NCI-H1694 treated with DMSO at 0.1 percent for 48 hours (cell line): ENCODE measurements at regions not wholly inside any gene's neighbourhood (a gene's known extent, or its start where the extent isn't known, plus 50 kb on each side); places are given as distances from the start of the nearest gene placed in this dataset.
"Not testable (repeated sequence)": the region's sequence is repeated elsewhere in the genome, so short reads cannot be mapped to it uniquely, and the experiment has no call there.

Experiments used
- DNase-seq: peaks from one replicate; lab custom pipeline; 2025; lab: John Stamatoyannopoulos, UW

DNA sequence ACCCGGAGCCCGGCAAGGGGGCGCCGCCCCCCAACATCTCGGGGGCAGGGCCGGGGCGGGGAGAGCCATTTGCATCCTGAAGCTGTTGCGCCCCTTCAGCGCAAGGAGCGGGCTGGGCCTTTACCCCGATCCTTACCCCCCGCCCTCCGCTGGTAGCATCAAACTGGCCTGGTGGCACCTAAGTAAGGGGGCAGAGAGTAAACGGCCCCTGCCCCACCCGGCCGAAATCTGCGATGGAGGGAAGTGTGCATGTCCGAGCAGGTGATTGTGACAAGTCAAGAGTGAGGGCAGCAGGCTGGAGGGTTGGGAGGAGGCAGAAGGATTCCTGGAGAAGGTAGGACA is 101.2 kb downstream of the ESM1 start:
- DNase-seq: no peak

- no peak for DNase-seq
Measured at GRCh38 chr5:54883374-54884194, 101.8 kb downstream of the ESM1 start.

- no peak for DNase-seq
Measured at GRCh38 chr5:54882841-54883240, 102.6 kb downstream of the ESM1 start.

GRCh38 chr5:54882101-54882500 is 103.3 kb downstream of the ESM1 start:
- DNase-seq: no peak

DNA sequence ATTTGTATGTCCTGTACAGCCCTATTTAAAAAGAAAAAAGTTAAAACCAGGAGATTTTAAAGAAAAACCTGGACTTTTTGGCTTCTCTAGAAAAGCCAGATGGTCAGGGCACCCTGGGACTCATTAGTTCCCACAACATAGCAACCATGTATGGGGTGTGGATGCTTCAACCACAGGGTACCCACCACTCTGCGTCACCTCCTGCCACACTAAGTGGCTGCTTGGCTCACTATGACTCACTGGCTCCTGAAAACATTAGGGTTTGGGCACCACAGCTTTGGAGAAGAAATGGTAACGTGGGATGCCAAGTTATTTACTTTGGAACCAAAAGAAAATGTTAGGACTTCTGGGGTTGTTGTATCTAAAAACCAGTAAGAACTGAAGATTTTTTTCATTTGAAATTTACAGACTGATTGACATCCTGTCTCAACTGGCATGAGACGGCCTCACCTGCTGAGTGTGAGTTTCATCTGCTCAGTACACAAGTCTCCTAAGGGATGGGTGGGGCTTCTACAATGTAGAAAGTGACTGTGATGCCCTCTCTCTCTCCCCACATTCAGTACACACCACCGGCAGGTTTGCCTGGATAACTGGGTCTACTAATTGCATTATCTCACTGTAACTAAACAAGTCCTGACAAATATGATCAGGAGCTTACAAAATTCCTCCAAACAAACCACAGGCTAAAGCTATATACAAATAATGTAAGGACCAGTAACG is 103.9 kb downstream of the ESM1 start:
- DNase-seq: no peak

GRCh38 chr5:54876976-54877375 is 108.4 kb downstream of the ESM1 start:
- DNase-seq: no peak

- DNase-seq: no peak
Measured at GRCh38 chr5:54876556-54876955, 108.8 kb downstream of the ESM1 start.

GRCh38 chr5:54874337-54875021 is 110.9 kb downstream of the ESM1 start:
- no peak for DNase-seq

GRCh38 chr5:54873691-54874090 is 111.7 kb downstream of the ESM1 start:
- DNase-seq: no peak

GRCh38 chr5:54872810-54873209 is 112.6 kb downstream of the ESM1 start:
- no peak for DNase-seq

GRCh38 chr5:54870271-54870670 is 115.1 kb downstream of the ESM1 start:
- no peak for DNase-seq

DNA sequence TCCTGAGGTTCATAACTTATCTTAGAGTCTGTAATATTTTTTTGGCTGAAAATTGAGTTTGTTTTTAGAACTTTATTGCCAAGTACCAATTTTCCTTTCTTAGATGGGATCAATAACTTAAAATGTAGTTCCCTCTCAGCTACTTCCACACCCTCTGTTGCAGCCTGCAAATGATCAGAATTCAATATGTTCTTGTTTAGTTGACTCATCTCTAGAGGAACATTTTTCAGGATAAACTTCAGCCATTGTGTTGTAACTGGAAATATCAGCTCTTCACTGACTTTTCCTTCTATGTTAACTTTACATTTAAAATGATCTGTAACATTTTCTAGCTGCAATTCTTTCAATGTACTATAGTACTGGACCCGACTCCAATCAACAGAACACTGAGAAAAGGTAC is 115.7 kb downstream of the ESM1 start:
- no peak for DNase-seq

- no peak for DNase-seq
Measured at GRCh38 chr5:54868511-54869483, 116.6 kb downstream of the ESM1 start.

DNA sequence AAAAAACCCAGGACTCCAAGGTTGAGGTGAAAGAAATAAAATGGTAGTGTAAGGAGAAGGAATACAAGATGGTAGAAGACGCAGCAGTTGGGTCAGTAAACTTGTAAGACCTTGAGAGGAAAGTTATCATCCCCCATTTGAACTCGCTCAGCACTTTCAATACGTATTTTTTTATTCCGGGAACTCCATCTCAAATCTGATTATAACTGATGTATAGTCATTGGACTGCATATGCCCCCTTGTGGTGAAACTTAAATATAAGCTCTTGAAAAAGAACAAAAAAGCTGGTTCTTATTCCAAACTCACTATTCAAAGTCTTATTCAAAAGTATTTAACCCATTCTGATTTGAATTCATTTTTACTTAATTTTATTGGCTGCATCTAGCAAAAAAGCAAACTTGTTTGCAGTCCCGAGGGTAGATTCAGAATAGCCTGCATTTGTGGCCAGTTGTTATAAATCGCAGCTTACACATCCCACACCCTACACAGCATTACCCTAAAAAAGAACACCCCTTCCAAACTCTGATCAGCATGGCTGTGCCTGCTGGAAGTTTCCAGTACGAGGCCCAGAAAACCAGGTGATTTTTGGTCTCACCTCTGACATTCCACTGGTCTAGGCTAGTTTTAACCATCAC is 118.0 kb downstream of the ESM1 start:
- DNase-seq: peak; percentile 76

- DNase-seq: not testable (repeated sequence)
Measured at GRCh38 chr5:54864911-54865515, 120.4 kb downstream of the ESM1 start.

- no peak for DNase-seq
Measured at GRCh38 chr5:54862036-54862435, 123.4 kb downstream of the ESM1 start.

DNA sequence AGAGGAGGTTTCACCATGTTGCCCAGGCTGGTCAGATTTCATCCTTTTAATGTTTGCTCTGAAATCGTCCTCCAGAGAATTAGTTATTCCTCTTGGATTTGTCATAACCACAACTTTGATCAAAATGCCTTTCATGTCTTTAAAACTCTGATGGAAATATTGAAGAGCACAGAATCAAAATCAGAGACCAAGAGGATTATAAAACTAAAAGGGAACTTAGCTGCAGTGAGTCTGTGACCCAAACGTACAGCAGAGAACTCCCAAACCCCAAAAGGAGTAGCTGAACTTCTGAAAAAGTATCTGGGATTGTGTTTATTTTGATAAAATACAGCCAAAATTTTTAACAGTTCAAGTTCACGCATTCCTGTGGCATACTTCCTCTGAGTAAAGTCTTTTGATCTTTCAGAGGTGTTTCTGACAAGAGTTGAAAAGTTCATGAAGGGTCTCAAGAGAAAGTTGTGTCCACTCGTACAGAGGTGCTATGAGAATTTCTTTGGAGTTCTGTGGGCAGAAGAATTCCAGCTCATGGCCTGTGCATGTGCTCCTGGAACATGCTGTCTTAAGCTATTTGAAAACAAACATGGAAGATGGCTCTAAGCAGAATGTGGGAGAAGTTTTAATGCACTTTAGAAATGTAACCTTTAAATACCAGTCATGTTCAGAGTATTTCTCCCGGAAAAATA is 124.0 kb downstream of the ESM1 start:
- DNase-seq: no peak

DNA sequence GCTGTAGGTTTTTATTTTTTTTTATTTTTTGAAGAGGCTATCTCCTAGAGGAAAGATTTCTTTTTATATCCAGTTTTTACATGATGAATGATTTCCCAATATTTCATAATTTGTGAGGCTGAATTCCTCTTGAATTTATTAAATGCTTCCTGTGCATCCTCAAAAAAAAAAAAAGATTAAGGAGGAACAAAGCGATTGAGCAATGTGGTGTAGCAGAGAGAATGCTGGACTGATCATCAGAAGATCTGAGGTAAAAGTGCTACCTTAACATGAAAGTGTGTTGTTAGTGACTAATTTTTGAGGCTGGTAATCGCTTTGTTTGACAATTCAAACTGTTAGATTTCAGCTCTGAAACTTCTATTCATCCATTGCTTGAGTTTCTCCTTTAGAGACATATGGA is 125.1 kb downstream of the ESM1 start:
- no peak for DNase-seq

GRCh38 chr5:54859316-54859715 is 126.1 kb downstream of the ESM1 start:
- no peak for DNase-seq

- DNase-seq: no peak
Measured at GRCh38 chr5:54854883-54855581, 130.4 kb downstream of the ESM1 start.
